Eye (tissue), 1 donor: ENCODE measurements at regions not wholly inside any gene's neighbourhood (a gene's known extent, or its start where the extent isn't known, plus 50 kb on each side); places are given as distances from the start of the nearest gene placed in this dataset.

Experiments
- DNase-seq: peaks from one replicate; pipeline ENCODE4 v3.0.0-alpha.2; 2015

- peak; percentile 44 for DNase-seq
Measured at GRCh38 chrX:110432091-110432905, 73.7 kb downstream of the RTL9 start.

DNA sequence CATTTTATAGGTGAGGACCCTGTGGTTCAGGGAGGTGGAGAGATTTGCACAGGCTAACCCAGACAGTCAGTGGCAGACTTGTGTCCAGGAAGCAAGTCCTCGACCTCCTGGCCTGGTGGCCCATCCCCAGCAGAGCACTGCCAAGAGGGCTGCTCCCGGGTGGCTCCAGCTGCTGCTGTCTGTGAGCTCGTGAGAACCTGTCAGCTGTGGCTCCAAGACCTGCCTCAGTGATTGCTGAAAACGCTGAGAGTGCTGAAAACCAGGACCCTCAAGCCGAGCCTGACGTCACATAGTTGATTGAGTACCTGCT is 74.2 kb downstream of the RTL9 start:
- no peak for DNase-seq

GRCh38 chrX:110435196-110435595 is 76.5 kb downstream of the RTL9 start:
- DNase-seq = no peak

DNA sequence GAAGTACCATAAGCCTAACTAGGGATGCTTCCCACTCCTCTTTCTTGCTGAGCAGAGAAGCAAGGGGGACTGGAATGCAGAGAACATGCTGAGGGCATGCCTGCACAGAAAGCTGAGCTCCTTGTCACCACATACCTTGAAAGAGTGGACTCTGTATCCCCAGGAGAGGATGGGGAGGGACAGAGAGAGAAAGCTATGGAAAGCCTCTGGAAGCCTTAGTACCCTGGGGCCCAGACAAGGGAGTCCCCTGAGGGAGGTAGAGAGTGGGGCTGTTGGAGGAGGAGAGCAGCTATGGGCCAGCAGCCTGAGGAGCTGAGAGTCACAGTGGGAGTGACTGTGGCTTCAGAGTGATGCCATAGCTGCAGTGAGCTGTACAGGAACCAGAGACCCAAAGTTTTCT is 77.9 kb downstream of the RTL9 start:
- DNase-seq = no peak

DNA sequence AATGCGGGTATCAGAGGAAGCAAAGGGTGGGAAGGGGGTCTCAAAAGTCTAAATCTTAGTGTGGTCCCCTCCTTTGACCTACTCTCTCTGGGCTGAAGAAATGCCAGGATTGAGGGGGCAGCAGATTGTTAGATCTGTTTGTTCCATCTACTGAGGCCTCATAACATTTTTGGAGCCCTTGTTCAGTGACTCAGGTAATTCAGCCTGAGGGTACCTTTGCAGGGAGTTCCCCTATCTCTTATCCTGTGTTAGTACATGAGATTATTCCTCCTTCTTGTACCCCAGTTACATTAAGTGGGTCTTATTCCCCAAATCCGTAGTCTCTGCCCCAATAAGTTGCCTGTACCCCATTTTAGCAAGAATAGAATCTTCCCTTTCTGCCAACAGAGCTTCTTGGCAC is 79.0 kb downstream of the RTL9 start:
- DNase-seq = no peak

DNA sequence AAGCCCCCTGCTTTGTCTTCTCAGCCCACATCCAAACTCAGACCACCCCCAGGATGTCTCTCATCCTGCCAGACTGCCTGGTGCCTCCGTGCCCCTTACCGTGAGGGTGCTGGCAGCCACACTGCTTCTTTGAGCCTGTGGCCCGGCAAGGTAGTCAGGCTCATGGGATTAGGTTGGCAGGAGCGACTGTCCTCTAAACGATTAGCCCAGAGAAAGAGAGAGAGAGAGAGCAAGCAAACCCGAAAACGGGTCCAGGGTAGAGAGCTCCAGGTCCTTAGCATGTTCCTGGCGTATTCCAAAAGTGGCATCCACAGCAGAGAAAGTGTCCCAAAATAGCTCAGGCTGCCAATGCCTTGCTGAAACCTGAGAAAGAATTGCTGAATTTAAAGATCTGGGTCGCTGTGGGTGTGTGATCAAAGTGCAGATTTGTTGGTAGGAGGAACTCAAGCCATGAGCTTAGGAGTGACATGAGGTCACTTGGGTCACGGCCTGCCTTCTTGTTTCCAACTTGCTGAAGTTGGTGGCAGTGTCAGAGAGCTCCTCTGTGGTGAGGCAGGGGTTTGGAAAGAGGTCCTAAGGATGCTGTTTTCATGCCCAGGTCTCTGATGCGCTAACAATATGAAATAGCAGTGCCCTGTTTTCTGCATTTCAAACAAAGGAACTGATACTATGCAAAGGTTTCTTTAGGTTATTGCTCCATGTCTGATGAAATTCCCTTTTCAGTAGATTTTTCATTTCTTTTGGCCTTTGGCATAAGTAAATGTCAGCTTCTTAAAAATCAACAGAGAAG is 81.6 kb downstream of the RTL9 start:
- DNase-seq = no peak

- DNase-seq = peak; percentile 35
Measured at GRCh38 chrX:110442635-110443034, 84.0 kb downstream of the RTL9 start.

DNA sequence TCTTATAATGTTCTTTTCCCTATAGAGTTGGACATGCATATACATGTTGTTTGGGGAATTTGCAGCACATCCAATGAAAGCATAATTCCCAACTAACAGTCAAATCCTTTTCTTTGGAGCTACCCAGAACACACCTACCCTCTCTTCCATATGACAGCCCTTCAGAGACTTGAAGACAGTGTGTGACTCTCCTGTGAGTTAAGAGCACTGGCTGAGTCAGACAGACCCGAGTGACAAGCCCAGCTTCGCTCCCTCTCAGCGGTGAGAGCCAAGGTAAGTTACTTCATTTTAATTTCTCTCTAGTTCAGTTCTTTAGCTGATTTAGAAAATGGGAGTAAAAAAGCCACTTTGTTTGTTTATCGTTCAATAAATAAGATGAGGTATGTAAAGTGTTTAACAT is 86.3 kb downstream of the RTL9 start:
- no peak for DNase-seq

- no peak for DNase-seq
Measured at GRCh38 chrX:110448459-110448858, 89.8 kb downstream of the RTL9 start.

DNA sequence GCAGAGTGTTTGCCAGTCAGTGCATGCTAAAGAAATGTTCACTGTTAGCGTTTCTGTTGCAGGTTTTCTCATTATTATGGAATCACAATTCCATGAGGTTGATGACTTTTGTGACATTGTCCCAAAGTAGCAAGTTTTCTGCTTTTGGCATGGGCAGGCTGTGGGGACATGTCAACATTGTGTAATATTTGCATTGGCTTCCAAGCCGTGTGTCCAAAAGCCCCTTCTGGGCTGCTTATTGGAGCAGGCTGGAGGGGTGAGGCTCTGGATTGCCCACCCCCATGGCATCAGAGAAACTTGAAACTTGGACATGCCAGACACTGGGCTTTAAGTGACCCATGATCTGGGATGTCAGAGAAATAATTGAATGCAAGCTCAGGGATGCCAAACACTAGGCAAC is 90.7 kb downstream of the RTL9 start:
- DNase-seq = no peak

- DNase-seq = peak; percentile 91
Measured at GRCh38 chrX:110450050-110450449, 91.4 kb downstream of the RTL9 start.

DNA sequence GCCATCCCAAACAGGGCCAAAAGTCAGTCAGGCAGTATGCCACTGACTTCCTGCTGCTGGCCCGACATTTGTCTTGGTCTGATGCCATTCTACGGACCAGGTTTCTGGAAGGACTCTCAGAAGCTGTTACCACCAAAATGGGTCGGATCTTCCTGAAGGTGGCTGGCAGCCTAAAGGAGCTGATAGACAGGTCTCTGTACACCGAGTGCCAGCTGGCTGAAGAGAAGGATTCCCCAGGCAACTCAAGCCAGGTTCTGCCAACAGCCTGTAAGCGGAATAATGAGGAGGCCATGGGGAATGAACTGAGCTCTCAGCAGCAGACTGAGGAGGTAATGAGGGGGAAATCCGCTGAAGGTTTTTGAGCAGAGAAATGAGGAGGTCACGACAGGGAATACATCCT is 95.7 kb downstream of the RTL9 start:
- no peak for DNase-seq

DNA sequence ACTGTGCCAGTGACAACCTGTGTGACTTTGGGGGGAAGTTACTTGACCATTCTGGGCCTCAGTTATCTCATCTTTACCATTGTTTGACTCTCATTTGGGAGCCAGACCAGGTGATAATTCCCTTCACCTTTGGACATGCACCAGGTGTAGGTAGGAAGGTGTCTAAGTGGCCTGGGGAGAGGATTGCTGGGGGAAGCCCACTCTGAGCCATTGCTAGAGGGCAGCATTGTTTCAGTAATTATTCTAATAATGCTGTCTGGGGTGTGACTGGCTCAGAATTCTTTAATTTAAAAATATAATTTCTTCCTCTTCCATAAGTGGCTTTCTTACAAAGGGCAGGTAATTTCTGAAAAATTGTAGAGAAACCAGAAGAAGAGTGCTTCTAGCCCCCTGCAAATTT is 104.3 kb downstream of the RTL9 start:
- DNase-seq = no peak

- DNase-seq = no peak
Measured at GRCh38 chrX:110466790-110467189, 108.1 kb downstream of the RTL9 start.

GRCh38 chrX:110472265-110472664 is 113.6 kb downstream of the RTL9 start:
- no peak for DNase-seq

DNA sequence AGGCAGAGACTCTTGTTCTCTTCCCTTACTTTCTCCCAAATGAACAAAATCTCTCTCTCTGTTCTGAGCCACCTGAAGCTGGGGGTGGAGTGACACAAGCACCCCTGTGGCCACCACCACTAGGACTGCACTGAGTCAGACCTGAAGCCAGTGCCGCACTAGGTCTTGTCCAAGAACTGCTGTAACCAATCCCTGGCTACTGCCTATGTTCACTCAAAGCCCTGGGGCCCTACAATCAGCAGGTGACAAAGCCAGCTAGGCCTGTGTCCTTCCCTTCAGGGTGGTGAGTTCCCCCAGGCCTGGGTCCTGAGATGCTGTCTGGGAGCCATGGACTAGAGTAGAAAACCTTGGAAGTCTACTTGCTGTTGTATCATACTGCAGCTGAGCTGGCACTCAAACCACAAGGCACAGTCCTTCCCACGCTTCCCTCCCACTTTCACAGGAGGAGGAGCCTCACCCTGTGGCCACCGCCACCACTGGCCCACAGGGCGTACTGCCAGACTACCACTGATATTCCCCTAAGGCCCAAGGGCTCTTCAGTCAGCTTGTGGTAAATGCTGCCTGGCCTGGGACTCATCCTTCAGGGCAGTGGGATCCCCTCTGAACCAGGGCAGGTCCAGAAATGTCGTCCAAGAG is 119.1 kb downstream of the RTL9 start:
- no peak for DNase-seq

DNA sequence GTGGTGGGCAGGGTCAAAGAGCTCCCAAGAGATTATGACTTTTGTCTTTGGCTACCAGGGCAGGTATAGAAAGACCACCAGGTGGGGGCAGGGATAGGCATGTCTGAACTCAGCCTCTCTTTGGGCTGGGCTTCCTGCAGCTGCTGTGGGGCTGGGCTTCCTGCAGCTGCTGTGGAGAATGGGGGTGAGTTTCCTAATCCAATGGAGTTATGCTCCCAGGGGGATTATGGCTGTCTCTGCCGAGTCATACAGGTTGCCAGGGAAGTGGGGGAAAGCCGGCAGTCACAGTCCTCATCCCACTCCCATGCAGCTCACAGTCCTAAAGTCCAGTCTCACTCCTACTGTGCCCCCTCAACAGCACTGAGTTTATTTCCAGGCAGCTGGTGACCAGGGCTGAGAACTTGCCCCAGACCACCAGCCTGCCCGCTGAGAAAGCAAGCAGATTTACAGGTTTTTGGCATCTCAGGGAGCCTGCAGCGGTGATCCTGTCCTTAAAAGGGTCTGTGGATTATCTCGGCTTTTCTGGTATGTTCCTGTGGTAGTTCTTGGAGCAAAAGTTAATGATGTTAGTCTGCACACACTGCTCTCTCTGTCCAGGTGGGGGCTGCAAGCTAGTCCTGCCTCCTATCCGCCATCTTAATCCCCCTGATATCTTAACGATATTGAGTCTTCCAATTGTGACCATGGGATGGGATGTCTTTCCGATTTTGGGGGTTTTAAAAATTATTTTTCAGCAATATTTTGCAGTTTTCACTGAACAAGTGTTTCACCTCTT is 133.4 kb downstream of the RTL9 start:
- no peak for DNase-seq

- DNase-seq = no peak
Measured at GRCh38 chrX:110504947-110505346, 146.3 kb downstream of the RTL9 start.

DNA sequence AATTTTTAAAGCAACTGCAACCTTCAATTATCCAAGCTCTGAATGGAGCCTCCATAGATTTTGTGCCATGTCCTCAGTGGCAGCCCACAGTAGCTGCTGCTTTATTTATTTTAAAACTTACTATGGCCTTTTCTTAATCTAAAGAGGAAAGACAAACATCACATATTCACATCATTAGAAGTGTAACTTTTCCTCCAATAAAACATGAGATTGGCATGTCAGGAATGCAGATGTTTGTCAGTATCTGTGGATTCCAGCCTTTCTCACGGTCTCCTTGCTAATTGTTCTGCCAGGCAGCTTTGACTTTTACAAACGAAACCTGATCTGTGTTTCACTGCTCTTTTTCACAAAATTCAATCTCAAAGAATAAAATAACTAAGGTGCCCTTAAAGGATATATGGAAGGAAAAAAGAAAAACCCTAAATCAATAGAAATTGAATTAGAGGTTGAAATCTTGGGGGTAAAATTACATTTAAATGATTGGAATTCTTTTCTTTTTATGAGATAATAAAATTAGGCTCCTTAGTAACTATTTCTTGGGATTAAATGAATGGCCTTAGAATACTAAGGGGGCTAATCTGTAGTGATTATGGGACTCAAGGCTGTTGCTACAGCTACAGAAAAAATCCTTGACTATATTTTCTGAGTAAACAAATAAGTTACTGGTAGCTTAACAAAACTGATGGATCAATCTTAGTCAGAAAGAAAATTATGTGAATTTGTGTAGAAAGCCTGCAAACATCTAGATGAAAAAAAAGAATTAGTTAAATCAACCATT is 151.3 kb downstream of the RTL9 start:
- DNase-seq = peak; percentile 20

- no peak for DNase-seq
Measured at GRCh38 chrX:110511238-110511637, 152.6 kb downstream of the RTL9 start.

DNA sequence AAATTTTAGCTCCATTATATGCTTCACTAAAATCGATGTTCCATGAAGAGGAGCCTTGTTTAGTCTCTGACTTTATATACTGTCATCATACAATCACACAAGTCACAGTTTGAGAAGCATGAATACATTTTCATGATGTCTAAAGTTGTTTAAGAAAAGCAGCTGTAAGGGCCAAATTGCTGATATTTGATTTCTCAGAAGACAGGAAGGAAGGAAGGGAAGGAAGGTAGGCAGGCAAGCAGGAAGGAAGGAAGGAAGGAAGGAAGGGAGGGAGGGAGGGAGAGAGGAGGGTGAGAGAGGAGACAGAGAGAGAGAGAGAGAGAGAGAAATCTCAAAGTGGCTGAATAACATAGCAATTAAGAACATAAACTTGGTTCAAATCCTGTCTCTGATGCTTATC is 153.7 kb downstream of the RTL9 start:
- DNase-seq = no peak

- no peak for DNase-seq
Measured at GRCh38 chrX:110514509-110514908, 155.9 kb downstream of the RTL9 start.
